Lower leg skin (tissue), 3 donors: ENCODE measurements at regions not wholly inside any gene's neighbourhood (a gene's known extent, or its start where the extent isn't known, plus 50 kb on each side); places are given as distances from the start of the nearest gene placed in this dataset.

ENCODE experiments used
- CTCF ChIP-seq, 3 donors: fragments of 450-650 bp; IDR thresholded peaks; one replicate each; pipeline ENCODE4 v1.5.1; 2016; ENCODE audit warnings: antibody characterized with exemption in 3 of 3, mild to moderate bottlenecking in 3 of 3, moderate library complexity in 2 of 3
- POLR2A ChIP-seq, 2 donors: fragments of 450-650 bp; IDR thresholded peaks; one replicate each; pipeline ENCODE4 v1.6.1; 2016 to 2017; ENCODE audit warnings: antibody characterized with exemption in 2 of 2, mild to moderate bottlenecking in 1 of 2, moderate library complexity in 1 of 2

GRCh38 chr11:92166335-92166734, 58.3 kb upstream of the FAT3 start:
- TF ChIP-seq CTCF (IDR thresholded peaks at IDR 0.05), result no peak
- TF ChIP-seq POLR2A (IDR thresholded peaks at IDR 0.05), result no peak
